GM23248 (cell line): ENCODE measurements at regions not wholly inside any gene's neighbourhood (a gene's known extent, or its start where the extent isn't known, plus 50 kb on each side); places are given as distances from the start of the nearest gene placed in this dataset.
A peak's percentile ranks its signal among the peaks of the same experiment; 100 is the strongest.

Experiments
- DNase-seq: peaks from one replicate; pipeline ENCODE4 v3.0.0-alpha.2; 2015
- H2AFZ ChIP-seq: fragments of 200-600 bp; sonication (generic); 2 replicates; pipeline ENCODE4 v1.6.1; 2016; ENCODE audit warnings: antibody characterized with exemption
- H3F3A ChIP-seq: fragments of 200-600 bp; sonication (generic); 2 replicates; pipeline ENCODE4 v1.6.1; 2016; ENCODE audit warnings: mild to moderate bottlenecking, antibody characterized with exemption, mixed run types; ENCODE audit not compliant: insufficient read depth
- H3K27ac ChIP-seq: fragments of 200-600 bp; sonication (generic); 2 replicates; pipeline ENCODE4 v1.5.1; 2016; ENCODE audit warnings: mild to moderate bottlenecking
- H3K27me3 ChIP-seq: fragments of 200-600 bp; sonication (generic); replicated peaks from 2 replicates; pipeline ENCODE4 v1.6.1; 2016; ENCODE audit warnings: mild to moderate bottlenecking; ENCODE audit not compliant: insufficient read depth
- H3K36me3 ChIP-seq: fragments of 200-600 bp; sonication (generic); 2 replicates; pipeline ENCODE4 v1.6.1; 2016; ENCODE audit warnings: low read depth, mild to moderate bottlenecking
- H3K4me1 ChIP-seq: fragments of 200-600 bp; sonication (generic); 2 replicates; pipeline ENCODE4 v1.6.1; 2016; ENCODE audit warnings: mild to moderate bottlenecking; ENCODE audit not compliant: insufficient read depth
- H3K4me2 ChIP-seq: fragments of 200-600 bp; sonication (generic); one replicate; pipeline ENCODE4 v1.6.1; 2016; ENCODE audit warnings: mild to moderate bottlenecking; ENCODE audit not compliant: unreplicated experiment
- H3K4me3 ChIP-seq: fragments of 200-600 bp; sonication (generic); 2 replicates; pipeline ENCODE4 v1.5.1; 2016; ENCODE audit warnings: mild to moderate bottlenecking
- H3K79me2 ChIP-seq: fragments of 200-600 bp; sonication (generic); 2 replicates; pipeline ENCODE4 v1.6.1; 2016; ENCODE audit warnings: mild to moderate bottlenecking; ENCODE audit not compliant: insufficient read depth
- H3K9ac ChIP-seq: fragments of 200-600 bp; sonication (generic); 2 replicates; pipeline ENCODE4 v1.6.1; 2016; ENCODE audit warnings: mild to moderate bottlenecking
- H3K9me2 ChIP-seq: fragments of 200-600 bp; sonication (generic); 2 replicates; pipeline ENCODE4 v1.6.1; 2016; ENCODE audit warnings: mixed run types, mild to moderate bottlenecking, moderate library complexity; ENCODE audit not compliant: insufficient read depth
- H3K9me3 ChIP-seq: fragments of 200-600 bp; sonication (generic); one replicate; pipeline ENCODE4 v1.6.1; 2017; ENCODE audit warnings: low read depth
- H4K20me1 ChIP-seq: fragments of 200-600 bp; sonication (generic); 2 replicates; pipeline ENCODE4 v1.6.0; 2016; ENCODE audit not compliant: insufficient read depth
- EZH2 ChIP-seq: fragments of 200-600 bp; sonication (generic); IDR thresholded peaks from 2 replicates; pipeline ENCODE4 v1.6.1; 2018; ENCODE audit warnings: antibody characterized with exemption, mild to moderate bottlenecking; ENCODE audit not compliant: insufficient read depth, poor library complexity, severe bottlenecking
- EZH2phosphoT487 ChIP-seq: fragments of 200-600 bp; sonication (generic); IDR thresholded peaks from 2 replicates; pipeline ENCODE4 v1.6.1; 2018; ENCODE audit warnings: antibody characterized with exemption, moderate library complexity, mild to moderate bottlenecking, low read depth; ENCODE audit not compliant: insufficient read depth
- WGBS, 2 experiments: methylation state at CpG; one replicate each; pipeline ENCODE4 v1.1.6; 2015 to 2017; ENCODE audit warnings: low lambda C conversion rate in 2 of 2, low coverage in 1 of 2; ENCODE audit errors: missing lambda C conversion rate in 2 of 2; 5-methylcytosine and 5-hydroxymethylcytosine counted together
- in situ Hi-C: fragments of 300-500 bp; cut with MboI; formaldehyde crosslinking; loops from 2 replicates; pipeline ENCODE4 v1.15.0; 2020

GRCh38 chrX:40832723-40833122, 97.4 kb upstream of the MED14 start:
- Histone ChIP-seq H3K79me2 (no peaks in the 10 kb centered on the region), H3K4me2 (no peak overlapping the region), H2AFZ (no peak overlapping the region), H4K20me1 (no peaks in the 10 kb centered on the region), H3F3A (no peaks in the 10 kb centered on the region), H3K9ac (no peak overlapping the region), H3K4me3 (no peak overlapping the region), H3K36me3 (no peaks in the 10 kb centered on the region), H3K9me3 (no peaks in the 10 kb centered on the region), H3K9me2 (no peaks in the 10 kb centered on the region), H3K27ac (no peak overlapping the region), H3K27me3 (no peaks in the 10 kb centered on the region), H3K4me1 (no peaks in the 10 kb centered on the region)
- 84 to 88% methylated on average over 17 to 32 of the region's 39 CpGs for WGBS, 2 experiments
- in situ Hi-C loops = no loop called here
- no peak for DNase-seq
- TF ChIP-seq EZH2 = no peak
- no peak for TF ChIP-seq EZH2phosphoT487

DNA sequence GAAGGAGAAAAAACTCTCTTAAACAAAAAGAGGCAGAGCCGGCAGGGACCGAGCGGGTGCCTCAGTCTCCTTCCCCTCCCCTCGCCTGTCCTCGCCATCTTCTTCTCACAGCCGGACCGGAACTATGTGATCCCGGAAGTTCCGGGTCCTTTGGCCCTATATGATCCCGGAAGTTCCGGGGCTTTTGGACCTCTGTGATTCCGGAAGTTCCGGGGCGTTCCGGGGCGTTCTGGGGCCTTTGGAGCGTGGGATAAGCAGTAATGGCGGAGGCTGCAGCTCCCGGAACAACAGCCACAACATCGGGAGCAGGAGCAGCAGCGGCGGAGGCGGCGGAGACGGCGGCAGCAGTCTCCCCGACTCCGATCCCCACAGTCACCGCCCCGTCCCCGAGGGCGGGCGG, 98.9 kb upstream of the MED14 start:
- Histone ChIP-seq H3K9ac (no peak overlapping the region), H3K4me3 (no peak overlapping the region), H3K9me3 (no peaks in the 10 kb centered on the region), H3K9me2 (no peaks in the 10 kb centered on the region), H3K4me1 (no peaks in the 10 kb centered on the region), H4K20me1 (no peaks in the 10 kb centered on the region), H3K27ac (no peak overlapping the region), H3F3A (no peaks in the 10 kb centered on the region), H3K36me3 (no peaks in the 10 kb centered on the region), H3K27me3 (no peaks in the 10 kb centered on the region), H2AFZ (no peak overlapping the region), H3K79me2 (no peaks in the 10 kb centered on the region), H3K4me2 (no peak overlapping the region)
- no peak for DNase-seq
- WGBS, 2 experiments = 89 to 93% methylated on average over 6 to 33 of the region's 33 CpGs
- in situ Hi-C loops = no loop called here
- no peak for TF ChIP-seq EZH2phosphoT487
- TF ChIP-seq EZH2 = no peak

- Histone ChIP-seq H3K4me2 (no peak overlapping the region), H4K20me1 (no peaks in the 10 kb centered on the region), H3F3A (no peaks in the 10 kb centered on the region), H3K9ac (no peak overlapping the region), H3K27ac (no peak overlapping the region), H3K4me1 (no peaks in the 10 kb centered on the region), H3K4me3 (no peak overlapping the region), H3K36me3 (no peaks in the 10 kb centered on the region), H2AFZ (no peak overlapping the region), H3K27me3 (no peaks in the 10 kb centered on the region), H3K79me2 (no peaks in the 10 kb centered on the region), H3K9me3 (no peaks in the 10 kb centered on the region), H3K9me2 (no peaks in the 10 kb centered on the region)
- TF ChIP-seq EZH2phosphoT487 = no peak
- no peak for TF ChIP-seq EZH2
- in situ Hi-C loops = no loop called here
- WGBS, 2 experiments = 68 to 74% methylated on average over 7 of the region's 7 CpGs
- DNase-seq = no peak
These were observed 100.2 kb upstream of the MED14 start for GRCh38 chrX:40835526-40835925.

DNA sequence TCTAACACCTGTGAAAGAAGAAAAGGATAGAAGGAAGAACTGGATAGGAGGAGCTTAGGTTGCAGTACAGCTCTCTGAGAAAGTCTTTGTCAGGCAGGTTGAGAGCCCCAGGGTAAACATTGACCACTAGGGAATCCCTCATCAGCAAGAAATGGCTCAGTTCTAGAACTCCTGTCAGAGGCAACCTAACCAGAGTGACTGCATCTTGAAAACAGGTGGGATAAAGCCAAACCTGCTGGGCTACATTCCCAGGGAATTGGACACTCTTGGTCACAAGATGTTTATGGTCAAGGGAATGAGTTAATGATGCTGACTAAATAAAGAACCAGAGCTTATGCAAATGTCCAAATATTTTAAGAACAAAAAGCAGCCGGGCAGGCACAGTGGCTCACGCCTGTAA, 108.3 kb upstream of the MED14 start:
- H4K20me1 ChIP-seq = no peaks in the 10 kb centered on the region

GRCh38 chrX:40844471-40844870, 109.1 kb upstream of the MED14 start:
- Histone ChIP-seq H3K4me3 (no peak overlapping the region), H3K4me1 (peaks cover 19% of the 10 kb centered on the region), H4K20me1 (no peaks in the 10 kb centered on the region), H3K9ac (no peak overlapping the region), H3K9me2 (no peaks in the 10 kb centered on the region), H3K36me3 (no peaks in the 10 kb centered on the region), H3K27ac (peak overlapping the region; percentile 96), H2AFZ (no peak overlapping the region), H3K4me2 (peak overlapping the region; percentile 76), H3K27me3 (no peaks in the 10 kb centered on the region), H3F3A (peaks cover 12% of the 10 kb centered on the region), H3K9me3 (no peaks in the 10 kb centered on the region), H3K79me2 (no peaks in the 10 kb centered on the region)
- in situ Hi-C loops = no loop called here
- peak; percentile 20 for DNase-seq
- TF ChIP-seq EZH2phosphoT487 = no peak
- no peak for TF ChIP-seq EZH2
- 86 to 93% methylated on average over 2 of the region's 2 CpGs for whole genome bisulfite sequencing, 2 experiments

More for the DNA sequence above, 108.3 kb upstream of the MED14 start:
- TF ChIP-seq EZH2 (no peak), EZH2phosphoT487 (no peak)
- Histone ChIP-seq H3K4me3 (no peak overlapping the region), H3F3A (peaks cover 12% of the 10 kb centered on the region), H3K9me2 (no peaks in the 10 kb centered on the region), H3K9me3 (no peaks in the 10 kb centered on the region), H3K9ac (no peak overlapping the region), H3K79me2 (no peaks in the 10 kb centered on the region), H3K36me3 (no peaks in the 10 kb centered on the region), H3K4me1 (peaks cover 19% of the 10 kb centered on the region), H3K4me2 (no peak overlapping the region), H3K27me3 (no peaks in the 10 kb centered on the region), H2AFZ (no peak overlapping the region), H3K27ac (no peak overlapping the region)
- no peak for DNase-seq
- in situ Hi-C loops = no loop called here
- 76% methylated on average over 2 of the region's 2 CpGs; no CpG with 5 or more reads in 1 of the 2 experiments for WGBS, 2 experiments
